ENCODE measurements at regions not wholly inside any gene's neighbourhood (a gene's known extent, or its start where the extent isn't known, plus 50 kb on each side); places are given as distances from the start of the nearest gene placed in this dataset.

GRCh38 chr5:2181149-2181548 lies 298.4 kb upstream of the IRX4 start:
- Histone ChIP-seq H3K36me3 (no peaks in the 10 kb centered on the region), H3K27me3 (no peaks in the 10 kb centered on the region), H3K9me3 (no peaks in the 10 kb centered on the region), H3K27ac (no peak overlapping the region), H3K4me1 (no peaks in the 10 kb centered on the region), H3K4me3 (no peak overlapping the region)
- no peak for ATAC-seq (ENCODE audit: low FRiP score in 2 of 2)
- WGBS, 2 donors: 43 to 57% methylated on average over 8 of the region's 8 CpGs
- no peak for TF ChIP-seq POLR2A (IDR thresholded peaks at IDR 0.05)
- TF ChIP-seq EP300 (IDR thresholded peaks at IDR 0.05): no peak
- no peak for TF ChIP-seq CTCF (IDR thresholded peaks at IDR 0.05)
- no peak for TF ChIP-seq POLR2AphosphoS5 (IDR thresholded peaks at IDR 0.05)
- peak in 1 of 2 donors; percentile 7 for DNase-seq

GRCh38 chr5:2180456-2180855 lies 297.7 kb upstream of the IRX4 start:
- WGBS, 2 donors: 88 to 93% methylated on average over 15 to 17 of the region's 17 CpGs
- no peak for TF ChIP-seq CTCF (IDR thresholded peaks at IDR 0.05)
- TF ChIP-seq POLR2AphosphoS5 (IDR thresholded peaks at IDR 0.05): no peak
- TF ChIP-seq POLR2A (IDR thresholded peaks at IDR 0.05): no peak
- TF ChIP-seq EP300 (IDR thresholded peaks at IDR 0.05): no peak
- H3K27me3 ChIP-seq: no peaks in the 10 kb centered on the region
- no peaks in the 10 kb centered on the region for H3K4me1 ChIP-seq
- no peaks in the 10 kb centered on the region for H3K9me3 ChIP-seq
- no peak overlapping the region for H3K27ac ChIP-seq
- peak in 1 of 2 donors; percentile 17 for DNase-seq
- ATAC-seq (ENCODE audit: low FRiP score in 2 of 2): no peak
- no peak overlapping the region for H3K4me3 ChIP-seq
- no peaks in the 10 kb centered on the region for H3K36me3 ChIP-seq

GRCh38 chr5:2179861-2180260 lies 297.1 kb upstream of the IRX4 start:
- WGBS, 2 donors: 57 to 81% methylated on average over 11 to 23 of the region's 23 CpGs
- ATAC-seq (ENCODE audit: low FRiP score in 2 of 2): no peak
- H3K27ac ChIP-seq: no peak overlapping the region
- no peak overlapping the region for H3K4me3 ChIP-seq
- no peaks in the 10 kb centered on the region for H3K27me3 ChIP-seq
- no peaks in the 10 kb centered on the region for H3K9me3 ChIP-seq
- no peaks in the 10 kb centered on the region for H3K4me1 ChIP-seq
- no peaks in the 10 kb centered on the region for H3K36me3 ChIP-seq
- TF ChIP-seq EP300 (IDR thresholded peaks at IDR 0.05) (no peak), POLR2AphosphoS5 (IDR thresholded peaks at IDR 0.05) (no peak)
- no peak for DNase-seq

GRCh38 chr5:2178528-2178927 lies 295.8 kb upstream of the IRX4 start:
- WGBS, 2 donors: 92 to 97% methylated on average over 5 to 12 of the region's 12 CpGs
- no peak for TF ChIP-seq CTCF (IDR thresholded peaks at IDR 0.05)
- no peak for TF ChIP-seq EP300 (IDR thresholded peaks at IDR 0.05)
- no peak for TF ChIP-seq POLR2A (IDR thresholded peaks at IDR 0.05)
- no peak for TF ChIP-seq POLR2AphosphoS5 (IDR thresholded peaks at IDR 0.05)
- Histone ChIP-seq H3K4me3 (no peak overlapping the region), H3K27ac (no peak overlapping the region), H3K27me3 (no peaks in the 10 kb centered on the region), H3K4me1 (no peaks in the 10 kb centered on the region), H3K9me3 (no peaks in the 10 kb centered on the region), H3K36me3 (no peaks in the 10 kb centered on the region)
- no peak for ATAC-seq (ENCODE audit: low FRiP score in 2 of 2)
- peak; percentile 17 to 59 for DNase-seq

GRCh38 chr5:2178071-2178477 lies 295.3 kb upstream of the IRX4 start:
- peak in 1 of 2 donors; percentile 18 for DNase-seq
- no peak overlapping the region for H3K4me3 ChIP-seq
- no peaks in the 10 kb centered on the region for H3K9me3 ChIP-seq
- no peaks in the 10 kb centered on the region for H3K4me1 ChIP-seq
- H3K36me3 ChIP-seq: no peaks in the 10 kb centered on the region
- 79 to 80% methylated on average over 6 to 11 of the region's 12 CpGs for WGBS, 2 donors
- peak in 1 of 2 donors; percentile 13 for ATAC-seq (ENCODE audit: low FRiP score in 2 of 2)
- TF ChIP-seq EP300 (IDR thresholded peaks at IDR 0.05) (no peak), POLR2AphosphoS5 (IDR thresholded peaks at IDR 0.05) (no peak), CTCF (IDR thresholded peaks at IDR 0.05) (no peak)
- no peak overlapping the region for H3K27ac ChIP-seq
- no peaks in the 10 kb centered on the region for H3K27me3 ChIP-seq
